ENCODE measurements at regions not wholly inside any gene's neighbourhood (a gene's known extent, or its start where the extent isn't known, plus 50 kb on each side); places are given as distances from the start of the nearest gene placed in this dataset.

- H3K27ac ChIP-seq (ENCODE audit: low read depth in 1 of 2, low read length in 2 of 2), result no peak overlapping the region
- no peaks in the 10 kb centered on the region for H3K9me3 ChIP-seq (ENCODE audit: control insufficient read depth in 1 of 2, insufficient read depth in 1 of 2, low read length in 2 of 2)
- Mint-ChIP-seq H3K4me3 (no peak overlapping the region), H3K27me3 (no peaks in the 10 kb centered on the region), H3K4me1 (ENCODE audit: low read depth) (peaks cover 35% of the 10 kb centered on the region), H3K27ac (peak overlapping the region; percentile 47), H3K36me3 (ENCODE audit: low read depth) (no peaks in the 10 kb centered on the region), H3K9me3 (no peaks in the 10 kb centered on the region)
- DNase-seq (no peak), ATAC-seq (ENCODE audit: poor library complexity) (no peak)
- ChIA-PET POLR2A (interaction anchor here (1.7 kb wide), 1 partner anchor 16 kb away, joined by 5 read pairs; no protein-coding TSS in a partner anchor), CTCF (interaction anchor here (1.1 to 1.5 kb wide), 2 partner anchors 9 to 213 kb away, joined by 3 read pairs; no protein-coding TSS in a partner anchor)
- no peak overlapping the region for H3K4me3 ChIP-seq (ENCODE audit: low read length)
- no peaks in the 10 kb centered on the region for H3K36me3 ChIP-seq (ENCODE audit: insufficient read depth, low read length)
- intact Hi-C loops (cut with DNase I, micrococcal nuclease), result no loop called here
- H3K4me1 ChIP-seq (ENCODE audit: insufficient read depth, low read length), result peaks cover 5% of the 10 kb centered on the region
- TF ChIP-seq CTCF (IDR thresholded peaks at IDR 0.05), result no peak
- no peaks in the 10 kb centered on the region for H3K27me3 ChIP-seq (ENCODE audit: control insufficient read depth in 1 of 2, insufficient read depth in 2 of 2, low read length in 2 of 2)
Measured at GRCh38 chr14:71539650-71540285, 392.5 kb upstream of the RGS6 start.

- ChIA-PET POLR2A (no interaction called here), CTCF (no interaction called here)
- Histone ChIP-seq H3K27ac (ENCODE audit: low read depth in 1 of 2, low read length in 2 of 2) (no peak overlapping the region), H3K9me3 (ENCODE audit: control insufficient read depth in 1 of 2, insufficient read depth in 1 of 2, low read length in 2 of 2) (no peaks in the 10 kb centered on the region), H3K36me3 (ENCODE audit: insufficient read depth, low read length) (no peaks in the 10 kb centered on the region), H3K27me3 (ENCODE audit: control insufficient read depth in 1 of 2, insufficient read depth in 2 of 2, low read length in 2 of 2) (no peaks in the 10 kb centered on the region), H3K4me1 (ENCODE audit: insufficient read depth, low read length) (peaks cover 5% of the 10 kb centered on the region), H3K4me3 (ENCODE audit: low read length) (no peak overlapping the region)
- DNase-seq, result no peak
- peaks cover 35% of the 10 kb centered on the region for H3K4me1 Mint-ChIP-seq (ENCODE audit: low read depth)
- H3K27me3 Mint-ChIP-seq, result no peaks in the 10 kb centered on the region
- H3K27ac Mint-ChIP-seq, result peak overlapping the region; percentile 47
- H3K4me3 Mint-ChIP-seq, result no peak overlapping the region
- ATAC-seq (ENCODE audit: poor library complexity), result no peak
- intact Hi-C loops (cut with DNase I, micrococcal nuclease), result no loop called here
- no peak for TF ChIP-seq CTCF (IDR thresholded peaks at IDR 0.05)
- H3K36me3 Mint-ChIP-seq (ENCODE audit: low read depth), result no peaks in the 10 kb centered on the region
- no peaks in the 10 kb centered on the region for H3K9me3 Mint-ChIP-seq
Measured at GRCh38 chr14:71541271-71541670, 391.0 kb upstream of the RGS6 start.

GRCh38 chr14:71541973-71542690 lies 390.1 kb upstream of the RGS6 start:
- TF ChIP-seq CTCF (IDR thresholded peaks at IDR 0.05), result no peak
- intact Hi-C loops (cut with DNase I, micrococcal nuclease), result no loop called here
- no peaks in the 10 kb centered on the region for H3K36me3 ChIP-seq (ENCODE audit: insufficient read depth, low read length)
- no peak overlapping the region for H3K4me3 Mint-ChIP-seq
- ChIA-PET CTCF (no interaction called here), POLR2A (no interaction called here)
- no peak for DNase-seq
- H3K27me3 ChIP-seq (ENCODE audit: control insufficient read depth in 1 of 2, insufficient read depth in 2 of 2, low read length in 2 of 2), result no peaks in the 10 kb centered on the region
- ATAC-seq (ENCODE audit: poor library complexity), result no peak
- no peaks in the 10 kb centered on the region for H3K27me3 Mint-ChIP-seq
- peak overlapping the region; percentile 74 for H3K27ac Mint-ChIP-seq
- H3K4me1 Mint-ChIP-seq (ENCODE audit: low read depth), result peaks cover 35% of the 10 kb centered on the region
- no peaks in the 10 kb centered on the region for H3K9me3 Mint-ChIP-seq
- H3K4me3 ChIP-seq (ENCODE audit: low read length), result no peak overlapping the region
- H3K27ac ChIP-seq (ENCODE audit: low read depth in 1 of 2, low read length in 2 of 2), result no peak overlapping the region
- peaks cover 5% of the 10 kb centered on the region for H3K4me1 ChIP-seq (ENCODE audit: insufficient read depth, low read length)
- no peaks in the 10 kb centered on the region for H3K9me3 ChIP-seq (ENCODE audit: control insufficient read depth in 1 of 2, insufficient read depth in 1 of 2, low read length in 2 of 2)
- no peaks in the 10 kb centered on the region for H3K36me3 Mint-ChIP-seq (ENCODE audit: low read depth)
